GM18868 (cell line): ENCODE measurements at regions not wholly inside any gene's neighbourhood (a gene's known extent, or its start where the extent isn't known, plus 50 kb on each side); places are given as distances from the start of the nearest gene placed in this dataset.

Experiments
- ATAC-seq: cut with Tn5 transposase; IDR thresholded peaks from one replicate; pipeline ENCODE4 v1.9.1; 2021; ENCODE audit warnings: mild to moderate bottlenecking, moderate library complexity; ENCODE audit not compliant: unreplicated experiment

DNA sequence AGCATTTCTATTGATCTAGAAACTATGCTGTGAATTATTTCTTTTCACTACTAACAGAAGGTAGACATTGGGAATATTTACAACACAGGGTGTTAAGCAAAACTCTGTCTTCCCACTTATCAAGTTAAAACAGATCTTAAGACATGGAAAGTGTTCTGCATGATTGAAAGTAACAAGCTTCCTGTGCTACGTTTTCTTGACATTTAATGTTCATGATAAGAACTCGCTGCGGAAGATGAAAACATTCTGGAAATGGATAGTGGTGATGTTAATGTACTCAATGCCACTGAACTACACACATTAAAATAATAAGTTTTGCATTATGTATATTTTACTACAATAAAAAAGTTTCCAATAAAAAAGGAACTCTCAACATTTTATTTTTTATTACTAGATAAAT, 74.4 kb upstream of the SCN7A start:
- no peak for ATAC-seq

DNA sequence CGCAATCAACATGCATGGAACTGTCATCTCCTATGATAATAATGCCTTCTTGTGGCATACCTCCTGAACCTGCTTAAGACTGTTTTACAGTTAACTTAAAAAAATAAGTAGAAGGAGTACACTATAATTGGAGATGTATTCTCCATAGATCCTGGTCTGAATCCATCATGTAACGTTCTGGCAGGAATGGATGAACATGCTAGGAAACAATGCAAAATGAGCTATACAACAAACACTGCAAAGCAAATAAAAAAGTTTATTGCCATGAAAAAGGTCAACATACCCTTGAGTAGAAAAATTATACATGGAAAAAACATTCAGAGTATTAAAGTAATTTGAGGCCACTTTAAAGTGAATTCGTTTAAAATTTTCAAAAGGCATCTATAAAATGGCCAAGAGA, 71.5 kb upstream of the SCN7A start:
- no peak for ATAC-seq

DNA sequence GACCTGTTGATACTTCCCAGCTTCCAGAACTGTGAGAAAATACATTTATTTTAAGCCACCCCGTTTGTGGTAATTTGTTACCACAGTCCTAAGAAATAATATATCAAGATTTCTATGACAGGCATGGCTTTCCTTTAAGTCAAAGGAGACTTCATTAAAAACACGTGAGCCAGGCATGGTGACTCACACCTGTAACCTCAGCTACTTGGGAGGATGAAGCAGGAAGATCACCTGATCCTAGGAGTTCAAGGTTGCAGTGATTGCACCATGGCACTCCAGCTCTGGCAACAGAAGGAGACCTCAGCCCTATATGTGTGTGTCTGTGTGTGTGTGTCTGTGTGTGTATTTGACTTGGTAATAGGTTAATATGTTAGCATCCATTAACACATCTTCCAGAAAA, 69.8 kb upstream of the SCN7A start:
- ATAC-seq: no peak

DNA sequence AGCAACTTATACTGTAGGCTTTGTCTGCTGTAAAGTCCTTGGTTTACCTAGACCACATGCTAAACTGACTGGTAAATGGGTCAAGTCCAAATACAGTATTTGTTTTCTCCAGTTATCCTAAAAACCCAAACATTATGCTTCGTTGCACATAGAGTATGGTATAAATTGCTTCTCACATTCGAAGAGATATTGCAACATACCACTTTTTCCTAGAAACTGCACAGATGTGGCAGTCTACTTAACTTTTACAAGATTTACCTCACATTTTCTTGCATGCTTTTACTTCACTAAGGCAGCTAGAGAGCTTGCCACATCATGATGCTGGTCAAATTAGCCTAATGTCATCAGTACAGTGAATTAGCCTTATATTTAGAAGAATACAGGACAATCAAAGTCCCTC, 66.0 kb upstream of the SCN7A start:
- ATAC-seq: no peak

DNA sequence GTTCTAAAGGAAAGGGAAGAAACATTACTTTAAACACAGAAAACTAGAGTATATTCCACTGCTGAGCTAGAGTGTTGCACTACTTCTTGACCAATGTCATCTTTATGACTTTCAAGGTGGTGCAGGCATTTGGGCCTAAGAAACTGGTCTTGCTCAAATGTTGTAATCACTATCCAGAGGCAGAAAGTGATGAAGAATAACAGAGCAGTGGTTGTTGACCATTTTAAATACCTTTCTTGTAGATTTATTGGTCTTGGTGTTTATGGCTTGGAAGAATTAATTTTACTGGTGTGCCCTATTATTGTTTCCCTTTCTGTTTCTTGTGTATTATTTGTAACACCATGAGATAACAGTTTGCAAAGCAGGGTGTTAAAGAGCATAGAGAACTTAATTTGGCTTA, 56.9 kb upstream of the SCN7A start:
- ATAC-seq: no peak

DNA sequence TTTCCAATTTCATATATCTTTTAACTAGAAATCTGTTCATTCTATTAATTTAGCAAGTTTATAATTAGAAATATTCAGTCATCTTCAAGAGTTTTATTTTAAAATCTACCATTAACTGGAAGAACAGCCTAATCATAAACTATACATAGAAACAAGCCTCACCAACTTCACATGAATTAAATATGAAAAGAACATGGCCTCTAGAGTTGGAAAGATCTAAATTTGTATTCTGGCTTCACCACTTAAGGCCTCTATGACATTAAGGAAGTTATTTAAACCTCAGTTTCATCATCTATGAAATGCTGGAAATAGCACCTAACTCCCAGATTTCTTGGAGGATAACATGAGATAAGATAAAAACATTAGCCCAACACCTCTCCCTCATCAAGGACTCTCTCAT, 51.4 kb upstream of the SCN7A start:
- no peak for ATAC-seq
